ENCODE measurements at regions not wholly inside any gene's neighbourhood (a gene's known extent, or its start where the extent isn't known, plus 50 kb on each side); places are given as distances from the start of the nearest gene placed in this dataset.

GRCh38 chr21:16589006-16589898, 859.5 kb downstream of the USP25 start:
- TF ChIP-seq CTCF (conservative IDR thresholded peaks at IDR 0.05; ENCODE audit: low read depth in 2 of 2) (no peak), EZH2phosphoT487 (IDR thresholded peaks at IDR 0.05; ENCODE audit: unreplicated experiment) (no peak), EZH2 (IDR thresholded peaks at IDR 0.05; ENCODE audit: low read depth, unreplicated experiment) (no peak), REST (IDR thresholded peaks at IDR 0.05; ENCODE audit: unreplicated experiment) (no peak), CREB1 (CRISPR knock-in tag; IDR thresholded peaks at IDR 0.05; ENCODE audit: low read depth) (no peak), POLR2AphosphoS5 (IDR thresholded peaks at IDR 0.05; ENCODE audit: low read depth) (no peak), JUNB (IDR thresholded peaks at IDR 0.05; ENCODE audit: unreplicated experiment) (no peak), NANOG (IDR thresholded peaks at IDR 0.05; ENCODE audit: borderline replicate concordance) (no peak), ZNF114 (CRISPR knock-in tag; IDR thresholded peaks at IDR 0.05) (no peak), ETS1 (IDR thresholded peaks at IDR 0.05) (no peak), ZNF331 (CRISPR knock-in tag; IDR thresholded peaks at IDR 0.05; ENCODE audit: low read depth) (no peak), STAT1 (IDR thresholded peaks at IDR 0.05; ENCODE audit: unreplicated experiment) (no peak), ZNF462 (CRISPR knock-in tag; IDR thresholded peaks at IDR 0.05) (no peak)

All from GM23338 (cell line).